RWPE2 (cell line): ENCODE measurements at regions not wholly inside any gene's neighbourhood (a gene's known extent, or its start where the extent isn't known, plus 50 kb on each side); places are given as distances from the start of the nearest gene placed in this dataset.
A peak's percentile ranks its signal among the peaks of the same experiment; 100 is the strongest.

Source experiments
- ATAC-seq: fragments of 200-7000 bp; cut with Tn5 transposase; 3 replicates; pipeline ENCODE4 v1.9.1; 2021; ENCODE audit warnings: low read depth
- DNase-seq: peaks from one replicate; pipeline ENCODE4 v3.0.0-alpha.2; 2020; ENCODE audit warnings: low spot score
- H3K27ac ChIP-seq: fragments of 450-650 bp; 2 replicates; pipeline ENCODE4 v1.5.1; 2017; ENCODE audit warnings: mild to moderate bottlenecking; ENCODE audit not compliant: poor library complexity, severe bottlenecking
- H3K27me3 ChIP-seq: fragments of 250-450 bp; sonication (Bioruptor Pico); 2 replicates; pipeline ENCODE4 v1.5.1; 2021; ENCODE audit warnings: mild to moderate bottlenecking, moderate library complexity; ENCODE audit not compliant: insufficient read depth, poor library complexity, severe bottlenecking
- H3K36me3 ChIP-seq: fragments of 250-450 bp; sonication (Bioruptor Pico); 2 replicates; pipeline ENCODE4 v1.5.1; 2020; ENCODE audit warnings: low read depth, mild to moderate bottlenecking, moderate library complexity
- H3K4me1 ChIP-seq: fragments of 250-450 bp; sonication (Bioruptor Pico); 2 replicates; pipeline ENCODE4 v1.5.1; 2021; ENCODE audit warnings: mild to moderate bottlenecking, moderate library complexity; ENCODE audit not compliant: insufficient read depth, poor library complexity, severe bottlenecking
- H3K4me3 ChIP-seq: fragments of 250-450 bp; sonication (Bioruptor Pico); 2 replicates; pipeline ENCODE4 v1.5.1; 2021; ENCODE audit warnings: mild to moderate bottlenecking, moderate library complexity; ENCODE audit not compliant: severe bottlenecking
- H3K9me3 ChIP-seq: fragments of 250-450 bp; sonication (Bioruptor Pico); 2 replicates; pipeline ENCODE4 v1.5.1; 2021; ENCODE audit warnings: mild to moderate bottlenecking, moderate library complexity; ENCODE audit not compliant: severe bottlenecking
- CTCF ChIP-seq: fragments of 450-650 bp; IDR thresholded peaks from one replicate; pipeline ENCODE4 v1.5.1; 2017; ENCODE audit warnings: mild to moderate bottlenecking, moderate library complexity; ENCODE audit not compliant: poor library complexity, severe bottlenecking

GRCh38 chr6:54991761-54992330 lies 145.3 kb downstream of the FAM83B start:
- no peak for TF ChIP-seq CTCF
- Histone ChIP-seq H3K4me1 (peaks cover 7% of the 10 kb centered on the region), H3K36me3 (no peaks in the 10 kb centered on the region), H3K27ac (no peak overlapping the region), H3K9me3 (no peaks in the 10 kb centered on the region), H3K4me3 (no peak overlapping the region), H3K27me3 (no peaks in the 10 kb centered on the region)
- ATAC-seq = no peak
- no peak for DNase-seq

GRCh38 chr6:54992789-54993188 lies 146.2 kb downstream of the FAM83B start:
- H3K4me1 ChIP-seq = peaks cover 7% of the 10 kb centered on the region
- H3K4me3 ChIP-seq = no peak overlapping the region
- no peaks in the 10 kb centered on the region for H3K27me3 ChIP-seq
- no peaks in the 10 kb centered on the region for H3K9me3 ChIP-seq
- no peaks in the 10 kb centered on the region for H3K36me3 ChIP-seq
- no peak overlapping the region for H3K27ac ChIP-seq
- no peak for DNase-seq
- TF ChIP-seq CTCF = peak; percentile 39
- ATAC-seq = no peak

GRCh38 chr6:54993294-54993693 lies 146.7 kb downstream of the FAM83B start:
- Histone ChIP-seq H3K4me3 (no peak overlapping the region), H3K27me3 (no peaks in the 10 kb centered on the region), H3K9me3 (no peaks in the 10 kb centered on the region), H3K4me1 (peaks cover 5% of the 10 kb centered on the region), H3K36me3 (no peaks in the 10 kb centered on the region), H3K27ac (no peak overlapping the region)
- TF ChIP-seq CTCF = no peak
- ATAC-seq = no peak
- DNase-seq = no peak

GRCh38 chr6:54993948-54994347 lies 147.4 kb downstream of the FAM83B start:
- Histone ChIP-seq H3K4me1 (no peaks in the 10 kb centered on the region), H3K9me3 (no peaks in the 10 kb centered on the region), H3K27ac (no peak overlapping the region), H3K4me3 (no peak overlapping the region), H3K36me3 (no peaks in the 10 kb centered on the region), H3K27me3 (no peaks in the 10 kb centered on the region)
- no peak for TF ChIP-seq CTCF
- DNase-seq (no peak), ATAC-seq (no peak)

GRCh38 chr6:54998576-54998975 lies 152.0 kb downstream of the FAM83B start:
- Histone ChIP-seq H3K4me1 (no peaks in the 10 kb centered on the region), H3K27me3 (no peaks in the 10 kb centered on the region), H3K27ac (no peak overlapping the region), H3K36me3 (no peaks in the 10 kb centered on the region), H3K9me3 (no peaks in the 10 kb centered on the region), H3K4me3 (no peak overlapping the region)
- no peak for TF ChIP-seq CTCF
- ATAC-seq (no peak), DNase-seq (no peak)
